D721Med (cell line): ENCODE measurements at regions not wholly inside any gene's neighbourhood (a gene's known extent, or its start where the extent isn't known, plus 50 kb on each side); places are given as distances from the start of the nearest gene placed in this dataset.

Experiments
- DNase-seq: peaks from one replicate; pipeline ENCODE4 v3.0.0; 2011; ENCODE audit warnings: low spot score; ENCODE audit not compliant: insufficient read length
- FAIRE-seq: peaks from 2 replicates; lab custom pipeline; 2011; peaks lifted over from hg19 to GRCh38; lab: Jason Lieb, UNC
- TF ChIP-seq, protein P1 (sequence below): IDR thresholded peaks from 2 replicates; pipeline ENCODE4 v1.5.1; 2012; ENCODE audit warnings: mild to moderate bottlenecking, control low read depth; ENCODE audit not compliant: insufficient read depth; ENCODE audit errors: missing control alignments

DNA sequence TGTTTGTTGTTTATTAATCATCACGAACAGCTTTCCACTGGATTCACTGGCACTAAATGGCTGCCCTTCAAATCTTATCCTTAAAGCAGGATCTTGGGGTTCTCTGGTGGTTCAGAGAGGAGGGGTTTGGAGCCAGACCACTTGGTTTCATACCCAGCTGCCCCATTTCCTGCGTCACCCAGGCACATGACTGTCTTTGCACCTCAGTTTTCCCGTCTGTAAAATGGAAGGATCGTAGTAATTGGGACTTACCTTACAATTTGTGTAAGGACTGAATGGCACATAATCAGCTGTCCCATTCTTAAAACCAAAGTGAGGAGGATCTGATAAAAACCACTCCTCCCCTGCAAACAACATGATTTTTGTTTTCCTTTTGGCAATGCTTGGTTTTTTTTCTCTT, 318.3 kb downstream of the ZNF536 start:
- FAIRE-seq (no peak), DNase-seq (no peak)
- TF ChIP-seq, protein P1, sequence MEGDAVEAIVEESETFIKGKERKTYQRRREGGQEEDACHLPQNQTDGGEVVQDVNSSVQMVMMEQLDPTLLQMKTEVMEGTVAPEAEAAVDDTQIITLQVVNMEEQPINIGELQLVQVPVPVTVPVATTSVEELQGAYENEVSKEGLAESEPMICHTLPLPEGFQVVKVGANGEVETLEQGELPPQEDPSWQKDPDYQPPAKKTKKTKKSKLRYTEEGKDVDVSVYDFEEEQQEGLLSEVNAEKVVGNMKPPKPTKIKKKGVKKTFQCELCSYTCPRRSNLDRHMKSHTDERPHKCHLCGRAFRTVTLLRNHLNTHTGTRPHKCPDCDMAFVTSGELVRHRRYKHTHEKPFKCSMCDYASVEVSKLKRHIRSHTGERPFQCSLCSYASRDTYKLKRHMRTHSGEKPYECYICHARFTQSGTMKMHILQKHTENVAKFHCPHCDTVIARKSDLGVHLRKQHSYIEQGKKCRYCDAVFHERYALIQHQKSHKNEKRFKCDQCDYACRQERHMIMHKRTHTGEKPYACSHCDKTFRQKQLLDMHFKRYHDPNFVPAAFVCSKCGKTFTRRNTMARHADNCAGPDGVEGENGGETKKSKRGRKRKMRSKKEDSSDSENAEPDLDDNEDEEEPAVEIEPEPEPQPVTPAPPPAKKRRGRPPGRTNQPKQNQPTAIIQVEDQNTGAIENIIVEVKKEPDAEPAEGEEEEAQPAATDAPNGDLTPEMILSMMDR: no peak

- DNase-seq (no peak), FAIRE-seq (peak; percentile 77)
- TF ChIP-seq, protein P1: no peak
Measured at GRCh38 chr19:30689474-30689873, 317.3 kb downstream of the ZNF536 start.

- TF ChIP-seq, protein P1: no peak
- FAIRE-seq (no peak), DNase-seq (no peak)
Measured at GRCh38 chr19:30688696-30689095, 316.5 kb downstream of the ZNF536 start.

DNA sequence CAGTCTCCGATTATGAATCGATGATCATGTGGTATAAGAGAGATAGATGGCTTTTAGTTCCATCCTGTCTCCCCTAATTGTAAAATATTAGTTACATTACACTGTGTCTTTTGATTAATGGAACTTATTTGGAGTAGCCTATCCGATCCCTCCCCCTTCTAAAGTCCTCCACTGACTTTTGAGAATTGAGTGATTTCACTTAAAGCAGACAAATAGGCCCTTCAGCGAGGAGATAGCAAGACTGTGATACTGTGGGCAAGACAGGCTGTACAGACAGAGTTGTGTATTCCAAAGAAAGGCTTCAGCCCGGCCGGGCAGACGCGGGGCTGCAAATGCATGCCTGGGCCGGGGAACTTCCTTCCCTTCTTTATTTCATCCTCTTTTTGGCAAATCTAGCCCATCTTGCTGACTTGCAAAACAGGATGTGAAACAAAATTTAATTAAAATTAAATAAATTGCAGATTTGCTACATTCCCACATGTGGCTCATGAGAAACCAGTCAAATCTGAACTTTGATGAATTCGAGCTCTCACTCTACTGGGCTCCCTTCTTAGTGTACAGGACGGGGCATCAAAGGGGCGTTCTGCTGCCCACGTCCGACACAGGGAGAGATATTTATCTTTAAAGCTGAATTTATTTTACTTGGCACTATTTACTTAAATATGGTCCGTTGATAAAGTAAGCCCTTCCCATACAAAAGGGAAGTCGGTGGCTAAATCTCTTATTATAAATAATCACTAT, 314.8 kb downstream of the ZNF536 start:
- DNase-seq (no peak), FAIRE-seq (no peak)
- TF ChIP-seq, protein P1: no peak

GRCh38 chr19:30686176-30686820, 314.1 kb downstream of the ZNF536 start:
- DNase-seq (no peak), FAIRE-seq (no peak)
- TF ChIP-seq, protein P1: peak; percentile 56

- TF ChIP-seq, protein P1: no peak
- FAIRE-seq: no peak
- no peak for DNase-seq
Measured at GRCh38 chr19:30685426-30686000, 313.3 kb downstream of the ZNF536 start.
